Gastroesophageal sphincter (tissue), 2 donors: ENCODE measurements at regions not wholly inside any gene's neighbourhood (a gene's known extent, or its start where the extent isn't known, plus 50 kb on each side); places are given as distances from the start of the nearest gene placed in this dataset.

ENCODE experiments used
- POLR2A ChIP-seq, 2 donors: fragments of 450-650 bp; IDR thresholded peaks; one replicate each; pipeline ENCODE4 v1.6.1; 2017; ENCODE audit warnings: antibody characterized with exemption in 2 of 2, mild to moderate bottlenecking in 2 of 2, moderate library complexity in 1 of 2
- POLR2AphosphoS5 ChIP-seq: sonication (generic); formaldehyde crosslinking; IDR thresholded peaks from one replicate; pipeline ENCODE4 v1.6.1; 2017; ENCODE audit warnings: antibody characterized with exemption

- no peak for TF ChIP-seq POLR2A (IDR thresholded peaks at IDR 0.05)
- TF ChIP-seq POLR2AphosphoS5: no peak
Observed at GRCh38 chr11:97751952-97752351, 1268.8 kb upstream of the CNTN5 start.
